RWPE1 (cell line): ENCODE measurements at regions not wholly inside any gene's neighbourhood (a gene's known extent, or its start where the extent isn't known, plus 50 kb on each side); places are given as distances from the start of the nearest gene placed in this dataset.

Experiments
- CTCF ChIA-PET: fragments of 350-600 bp; sonication (Branson Sonifier 250); formaldehyde crosslinking; extraction: SDS; loops from one replicate; lab custom pipeline; 2021; lab: Yijun Ruan, JAX
- POLR2A ChIA-PET: fragments of 400-600 bp; formaldehyde crosslinking; extraction: SDS; loops from one replicate; lab custom pipeline; 2020; ENCODE audit warnings: antibody characterized with exemption; ENCODE audit not compliant: low non-redundant PET; lab: Yijun Ruan, JAX
- DNase-seq: peaks from one replicate; pipeline ENCODE4 v3.0.0; 2012; ENCODE audit warnings: low spot score
- H3K27ac ChIP-seq: fragments of 450-650 bp; 2 replicates; pipeline ENCODE4 v1.5.1; 2017
- TF ChIP-seq, protein P1 (sequence below): fragments of 450-650 bp; conservative IDR thresholded peaks from 2 replicates; pipeline ENCODE4 v1.5.1; 2017; ENCODE audit warnings: low read depth, mild to moderate bottlenecking

GRCh38 chr4:44908565-44908964 is 182.2 kb upstream of the GNPDA2 start:
- TF ChIP-seq, protein P1, sequence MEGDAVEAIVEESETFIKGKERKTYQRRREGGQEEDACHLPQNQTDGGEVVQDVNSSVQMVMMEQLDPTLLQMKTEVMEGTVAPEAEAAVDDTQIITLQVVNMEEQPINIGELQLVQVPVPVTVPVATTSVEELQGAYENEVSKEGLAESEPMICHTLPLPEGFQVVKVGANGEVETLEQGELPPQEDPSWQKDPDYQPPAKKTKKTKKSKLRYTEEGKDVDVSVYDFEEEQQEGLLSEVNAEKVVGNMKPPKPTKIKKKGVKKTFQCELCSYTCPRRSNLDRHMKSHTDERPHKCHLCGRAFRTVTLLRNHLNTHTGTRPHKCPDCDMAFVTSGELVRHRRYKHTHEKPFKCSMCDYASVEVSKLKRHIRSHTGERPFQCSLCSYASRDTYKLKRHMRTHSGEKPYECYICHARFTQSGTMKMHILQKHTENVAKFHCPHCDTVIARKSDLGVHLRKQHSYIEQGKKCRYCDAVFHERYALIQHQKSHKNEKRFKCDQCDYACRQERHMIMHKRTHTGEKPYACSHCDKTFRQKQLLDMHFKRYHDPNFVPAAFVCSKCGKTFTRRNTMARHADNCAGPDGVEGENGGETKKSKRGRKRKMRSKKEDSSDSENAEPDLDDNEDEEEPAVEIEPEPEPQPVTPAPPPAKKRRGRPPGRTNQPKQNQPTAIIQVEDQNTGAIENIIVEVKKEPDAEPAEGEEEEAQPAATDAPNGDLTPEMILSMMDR, result no peak
- no peak overlapping the region for H3K27ac ChIP-seq
- CTCF ChIA-PET, result no interaction called here
- DNase-seq, result no peak
- POLR2A ChIA-PET, result no interaction called here

DNA sequence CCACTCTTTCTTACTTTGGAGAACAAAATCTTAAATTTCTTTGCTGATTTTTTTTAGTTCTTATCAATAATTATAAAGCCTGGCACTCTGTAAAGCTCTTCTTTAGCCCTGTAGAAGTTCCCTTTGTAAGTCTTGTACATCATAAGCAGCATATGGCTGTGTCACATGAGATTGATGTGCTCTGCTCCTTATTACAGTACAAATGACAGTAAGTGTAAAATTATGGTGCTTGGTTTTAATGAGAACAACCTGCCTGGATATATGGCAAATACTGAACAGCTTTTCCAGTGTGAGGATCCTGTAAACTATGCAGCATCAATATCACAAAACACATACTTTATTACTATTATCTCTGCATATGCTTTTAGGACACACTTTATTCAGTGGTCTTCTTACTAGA is 145.9 kb upstream of the GNPDA2 start:
- no peak overlapping the region for H3K27ac ChIP-seq
- TF ChIP-seq, protein P1, result no peak
- ChIA-PET CTCF (no interaction called here), POLR2A (no interaction called here)
- no peak for DNase-seq

GRCh38 chr4:44871133-44871532 is 144.8 kb upstream of the GNPDA2 start:
- POLR2A ChIA-PET, result no interaction called here
- CTCF ChIA-PET, result no interaction called here

DNA sequence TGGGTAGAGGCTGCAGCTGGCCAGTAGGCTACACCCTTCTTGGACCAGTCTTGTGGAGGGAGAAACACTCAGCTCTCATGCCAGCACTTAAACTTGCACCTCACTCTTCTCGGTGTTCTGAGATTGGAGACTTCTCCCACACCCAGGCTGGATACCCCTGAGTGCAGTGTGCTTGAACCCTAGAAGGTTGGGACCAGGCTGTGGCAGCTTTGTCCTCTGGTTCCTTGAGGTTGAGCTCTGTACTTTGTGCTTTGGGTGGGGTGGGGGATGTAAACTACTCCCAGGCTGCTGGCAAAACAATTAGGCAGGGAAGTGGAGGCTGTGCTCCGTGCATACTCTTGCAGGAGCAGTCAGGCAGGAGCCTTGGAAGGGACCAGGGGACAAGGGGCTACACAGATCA is 143.6 kb upstream of the GNPDA2 start:
- CTCF ChIA-PET, result no interaction called here
- no peak for DNase-seq
- TF ChIP-seq, protein P1, result no peak

More at GRCh38 chr4:44871133-44871532, 144.8 kb upstream of the GNPDA2 start:
- no peak overlapping the region for H3K27ac ChIP-seq
- no peak for DNase-seq
- TF ChIP-seq, protein P1, result no peak

DNA sequence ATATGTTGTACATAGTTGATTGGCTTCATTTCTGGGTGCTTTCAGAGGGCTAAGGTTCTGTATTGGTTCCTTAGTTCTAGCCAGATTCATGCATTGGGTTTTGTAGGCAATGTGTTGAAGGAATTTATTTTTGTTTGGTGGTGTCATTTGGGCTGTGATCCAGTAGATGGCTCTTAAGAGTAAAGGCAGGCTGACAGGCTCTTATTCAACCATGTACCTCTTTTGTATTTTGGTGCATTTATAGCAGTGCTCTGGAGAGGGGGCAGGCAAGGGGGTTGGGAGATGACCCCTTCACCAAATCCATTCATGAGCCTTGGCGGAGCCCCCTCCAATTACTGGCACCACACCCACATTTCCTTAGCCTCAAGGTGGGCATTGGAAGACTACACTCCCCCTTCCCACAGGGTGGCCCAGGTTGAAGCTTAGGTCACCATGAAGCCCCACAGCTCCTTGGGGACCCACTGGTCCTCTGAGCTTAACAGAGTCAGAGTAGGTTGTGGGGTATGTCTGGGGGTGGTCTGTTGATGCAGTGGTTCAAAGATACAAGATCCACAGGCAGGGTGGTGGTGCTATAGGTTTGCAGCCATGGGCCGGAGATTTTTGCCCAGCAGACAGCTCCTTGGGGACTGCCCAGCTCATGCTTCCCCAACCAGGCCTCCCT is 143.0 kb upstream of the GNPDA2 start:
- ChIA-PET POLR2A (no interaction called here), CTCF (no interaction called here)
- no peak for DNase-seq
- TF ChIP-seq, protein P1, result no peak
- no peak overlapping the region for H3K27ac ChIP-seq

More for the DNA sequence above, 143.6 kb upstream of the GNPDA2 start:
- POLR2A ChIA-PET, result no interaction called here
- no peak overlapping the region for H3K27ac ChIP-seq

- POLR2A ChIA-PET, result interaction anchor here (0.7 kb wide), 1 partner anchor 1544 kb away, joined by 4 read pairs; no protein-coding TSS in a partner anchor
- CTCF ChIA-PET, result interaction anchor here (0.7 to 0.8 kb wide), 2 partner anchors 26 to 421 kb away, joined by 3 to 11 read pairs; no protein-coding TSS in a partner anchor
- no peak overlapping the region for H3K27ac ChIP-seq
- TF ChIP-seq, protein P1, result no peak
- DNase-seq, result peak; percentile 4
Observed at GRCh38 chr4:44861756-44862155, 135.4 kb upstream of the GNPDA2 start.
